Hepatocyte (in vitro differentiated cells): ENCODE measurements at regions not wholly inside any gene's neighbourhood (a gene's known extent, or its start where the extent isn't known, plus 50 kb on each side); places are given as distances from the start of the nearest gene placed in this dataset.

Source experiments
- DNase-seq: peaks from one replicate; pipeline ENCODE4 v3.0.0-alpha.2; 2016; ENCODE audit warnings: low spot score
- H2AFZ ChIP-seq: fragments of 200-600 bp; sonication (generic); 2 replicates; pipeline ENCODE4 v1.6.0; 2016; ENCODE audit warnings: antibody characterized with exemption, mild to moderate bottlenecking
- H3K27ac ChIP-seq: fragments of 200-600 bp; sonication (generic); 2 replicates; pipeline ENCODE4 v1.5.1; 2016; ENCODE audit warnings: mild to moderate bottlenecking
- H3K27me3 ChIP-seq: fragments of 200-600 bp; sonication (generic); 2 replicates; pipeline ENCODE4 v1.6.1; 2016
- H3K36me3 ChIP-seq: fragments of 200-600 bp; sonication (generic); replicated peaks from 2 replicates; pipeline ENCODE4 v1.5.1; 2016; ENCODE audit warnings: low read depth; ENCODE audit not compliant: insufficient read depth
- H3K4me1 ChIP-seq: fragments of 200-600 bp; sonication (generic); 2 replicates; pipeline ENCODE4 v1.5.1; 2016; ENCODE audit warnings: mild to moderate bottlenecking, moderate library complexity; ENCODE audit not compliant: insufficient read depth
- H3K4me2 ChIP-seq: fragments of 200-600 bp; sonication (generic); 2 replicates; pipeline ENCODE4 v1.6.0; 2016
- H3K4me3 ChIP-seq: fragments of 200-600 bp; sonication (generic); 2 replicates; pipeline ENCODE4 v1.5.1; 2016; ENCODE audit warnings: mild to moderate bottlenecking
- H3K79me2 ChIP-seq: fragments of 200-600 bp; sonication (generic); 2 replicates; pipeline ENCODE4 v1.6.0; 2017; ENCODE audit warnings: mild to moderate bottlenecking
- H3K9me2 ChIP-seq: fragments of 200-600 bp; sonication (generic); replicated peaks from 2 replicates; pipeline ENCODE4 v1.6.0; 2017; ENCODE audit warnings: mild to moderate bottlenecking; ENCODE audit not compliant: insufficient read depth
- H3K9me3 ChIP-seq: fragments of 200-600 bp; sonication (generic); 2 replicates; pipeline ENCODE4 v1.5.1; 2016; ENCODE audit warnings: low read depth, mild to moderate bottlenecking
- H4K20me1 ChIP-seq: fragments of 200-600 bp; sonication (generic); 2 replicates; pipeline ENCODE4 v1.6.0; 2016; ENCODE audit warnings: mild to moderate bottlenecking; ENCODE audit not compliant: insufficient read depth, poor library complexity, severe bottlenecking
- CTCF ChIP-seq: fragments of 200-600 bp; sonication (generic); IDR thresholded peaks from 2 replicates; pipeline ENCODE4 v1.5.1; 2016; ENCODE audit warnings: antibody characterized with exemption, mild to moderate bottlenecking; ENCODE audit not compliant: poor library complexity
- EZH2 ChIP-seq: fragments of 200-600 bp; sonication (generic); IDR thresholded peaks from 2 replicates; pipeline ENCODE4 v1.6.1; 2016; ENCODE audit warnings: antibody characterized with exemption, mild to moderate bottlenecking, borderline replicate concordance
- EZH2phosphoT487 ChIP-seq: fragments of 200-600 bp; sonication (generic); IDR thresholded peaks from one replicate; pipeline ENCODE4 v1.6.1; 2018; ENCODE audit warnings: antibody characterized with exemption, mild to moderate bottlenecking, low read depth, moderate library complexity; ENCODE audit not compliant: unreplicated experiment, severe bottlenecking
- WGBS: methylation state at CpG from one replicate; pipeline ENCODE4 v1.1.6; 2016; ENCODE audit warnings: low lambda C conversion rate; ENCODE audit errors: missing lambda C conversion rate; 5-methylcytosine and 5-hydroxymethylcytosine counted together

- Histone ChIP-seq H4K20me1 (no peaks in the 10 kb centered on the region), H3K4me1 (peaks cover 8% of the 10 kb centered on the region), H3K36me3 (no peaks in the 10 kb centered on the region), H3K27ac (no peak overlapping the region), H3K9me2 (no peaks in the 10 kb centered on the region), H3K4me2 (no peak overlapping the region), H3K79me2 (no peaks in the 10 kb centered on the region), H3K27me3 (no peaks in the 10 kb centered on the region), H3K9me3 (peaks cover 5% of the 10 kb centered on the region), H2AFZ (no peak overlapping the region), H3K4me3 (no peak overlapping the region)
- peak; percentile 19 for TF ChIP-seq CTCF
- no peak for TF ChIP-seq EZH2phosphoT487
- 65% methylated on average over 1 of the region's 1 CpG for WGBS
- no peak for DNase-seq
Measured at GRCh38 chr11:93248602-93249001, 50.8 kb upstream of the SLC36A4 start.

- no peak overlapping the region for H2AFZ ChIP-seq
- no peaks in the 10 kb centered on the region for H3K79me2 ChIP-seq
- DNase-seq: peak; percentile 22
- H3K27ac ChIP-seq: peak overlapping the region; percentile 11
- no peak for TF ChIP-seq EZH2phosphoT487
- TF ChIP-seq EZH2: no peak
- no peak for TF ChIP-seq CTCF
- no peaks in the 10 kb centered on the region for H3K27me3 ChIP-seq
- no peak overlapping the region for H3K4me3 ChIP-seq
- peaks cover 8% of the 10 kb centered on the region for H3K4me1 ChIP-seq
- H3K36me3 ChIP-seq: no peaks in the 10 kb centered on the region
- WGBS: 50% methylated on average over 7 of the region's 7 CpGs
- no peaks in the 10 kb centered on the region for H3K9me2 ChIP-seq
- no peaks in the 10 kb centered on the region for H4K20me1 ChIP-seq
- no peaks in the 10 kb centered on the region for H3K9me3 ChIP-seq
- H3K4me2 ChIP-seq: no peak overlapping the region
Measured at GRCh38 chr11:93249459-93250220, 51.8 kb upstream of the SLC36A4 start.

- no peak overlapping the region for H3K4me2 ChIP-seq
- no peak for DNase-seq
- H3K27ac ChIP-seq: no peak overlapping the region
- H3K9me2 ChIP-seq: no peaks in the 10 kb centered on the region
- no peaks in the 10 kb centered on the region for H3K27me3 ChIP-seq
- H3K36me3 ChIP-seq: no peaks in the 10 kb centered on the region
- H4K20me1 ChIP-seq: no peaks in the 10 kb centered on the region
- H3K4me1 ChIP-seq: peaks cover 8% of the 10 kb centered on the region
- no peaks in the 10 kb centered on the region for H3K9me3 ChIP-seq
- H2AFZ ChIP-seq: no peak overlapping the region
- no peak for TF ChIP-seq CTCF
- no peak for TF ChIP-seq EZH2
- TF ChIP-seq EZH2phosphoT487: no peak
- H3K79me2 ChIP-seq: no peaks in the 10 kb centered on the region
- 76% methylated on average over 4 of the region's 4 CpGs for WGBS
- no peak overlapping the region for H3K4me3 ChIP-seq
Measured at GRCh38 chr11:93250326-93250725, 52.5 kb upstream of the SLC36A4 start.
